Retinal pigment epithelial cell (primary cell): ENCODE measurements at regions not wholly inside any gene's neighbourhood (a gene's known extent, or its start where the extent isn't known, plus 50 kb on each side); places are given as distances from the start of the nearest gene placed in this dataset.
"Not testable (repeated sequence)": the region's sequence is repeated elsewhere in the genome, so short reads cannot be mapped to it uniquely, and the experiment has no call there.

Experiments used
- DNase-seq: peaks from one replicate; pipeline ENCODE4 v3.0.0-alpha.2; 2010; ENCODE audit warnings: low read depth
- H3K4me3 ChIP-seq: 2 replicates; pipeline ENCODE4 v1.5.1; 2011; ENCODE audit warnings: mild to moderate bottlenecking, low read length, control low read depth, moderate library complexity
- CTCF ChIP-seq: conservative IDR thresholded peaks from 2 replicates; pipeline ENCODE4 v1.5.1; 2011; ENCODE audit warnings: low read depth, low read length, control low read depth, inconsistent platforms

- no peak for TF ChIP-seq CTCF
- no peak overlapping the region for H3K4me3 ChIP-seq
- no peak for DNase-seq
Measured at GRCh38 chr18:22826726-22827125, 106.4 kb upstream of the RBBP8 start.

GRCh38 chr18:22827216-22827615, 105.9 kb upstream of the RBBP8 start:
- H3K4me3 ChIP-seq, result no peak overlapping the region
- TF ChIP-seq CTCF, result no peak
- DNase-seq, result no peak

GRCh38 chr18:22827741-22828140, 105.4 kb upstream of the RBBP8 start:
- no peak for DNase-seq
- no peak overlapping the region for H3K4me3 ChIP-seq
- no peak for TF ChIP-seq CTCF

- no peak for TF ChIP-seq CTCF
- H3K4me3 ChIP-seq, result no peak overlapping the region
- DNase-seq, result no peak
Measured at GRCh38 chr18:22828171-22828570, 105.0 kb upstream of the RBBP8 start.

- not testable (repeated sequence) for DNase-seq, H3K4me3 ChIP-seq
Measured at GRCh38 chr18:22828583-22828982, 104.5 kb upstream of the RBBP8 start.

GRCh38 chr18:22829781-22830180, 103.3 kb upstream of the RBBP8 start:
- no peak for DNase-seq
- H3K4me3 ChIP-seq, result no peak overlapping the region
- no peak for TF ChIP-seq CTCF

- no peak for TF ChIP-seq CTCF
- no peak overlapping the region for H3K4me3 ChIP-seq
- no peak for DNase-seq
Measured at GRCh38 chr18:22830511-22830910, 102.6 kb upstream of the RBBP8 start.

GRCh38 chr18:22831441-22831904, 101.7 kb upstream of the RBBP8 start:
- peak; percentile 43 for DNase-seq
- no peak for TF ChIP-seq CTCF
- no peak overlapping the region for H3K4me3 ChIP-seq
